Type B pancreatic cell (in vitro differentiated cells): ENCODE measurements at regions not wholly inside any gene's neighbourhood (a gene's known extent, or its start where the extent isn't known, plus 50 kb on each side); places are given as distances from the start of the nearest gene placed in this dataset.

Experiments used
- DNase-seq: peaks from one replicate; pipeline ENCODE4 v3.0.0; 2021; ENCODE audit warnings: mixed read lengths; ENCODE audit not compliant: unreplicated experiment; ENCODE audit errors: extremely low spot score
- H3K27ac Mint-ChIP-seq: 2 replicates; pipeline ENCODE4 v1.8.0; 2021; ENCODE audit warnings: mild to moderate bottlenecking, mixed read lengths
- H3K27me3 Mint-ChIP-seq: 2 replicates; pipeline ENCODE4 v1.8.0; 2021; ENCODE audit warnings: mixed read lengths
- H3K36me3 Mint-ChIP-seq: 2 replicates; pipeline ENCODE4 v1.8.0; 2021; ENCODE audit warnings: mixed read lengths
- H3K4me1 Mint-ChIP-seq: one replicate; pipeline ENCODE4 v1.8.0; 2021; ENCODE audit warnings: mixed read lengths; ENCODE audit not compliant: unreplicated experiment
- H3K4me3 Mint-ChIP-seq: 2 replicates; pipeline ENCODE4 v1.8.0; 2021; ENCODE audit warnings: mild to moderate bottlenecking, mixed read lengths
- H3K9me3 Mint-ChIP-seq: 2 replicates; pipeline ENCODE4 v1.8.0; 2021; ENCODE audit warnings: mixed read lengths
- TF ChIP-seq, protein P1 (sequence below): fragments of 200-600 bp; sonication (generic); conservative IDR thresholded peaks from 2 replicates; pipeline ENCODE4 v1.5.0; 2021; ENCODE audit warnings: antibody characterized with exemption, mild to moderate bottlenecking

DNA sequence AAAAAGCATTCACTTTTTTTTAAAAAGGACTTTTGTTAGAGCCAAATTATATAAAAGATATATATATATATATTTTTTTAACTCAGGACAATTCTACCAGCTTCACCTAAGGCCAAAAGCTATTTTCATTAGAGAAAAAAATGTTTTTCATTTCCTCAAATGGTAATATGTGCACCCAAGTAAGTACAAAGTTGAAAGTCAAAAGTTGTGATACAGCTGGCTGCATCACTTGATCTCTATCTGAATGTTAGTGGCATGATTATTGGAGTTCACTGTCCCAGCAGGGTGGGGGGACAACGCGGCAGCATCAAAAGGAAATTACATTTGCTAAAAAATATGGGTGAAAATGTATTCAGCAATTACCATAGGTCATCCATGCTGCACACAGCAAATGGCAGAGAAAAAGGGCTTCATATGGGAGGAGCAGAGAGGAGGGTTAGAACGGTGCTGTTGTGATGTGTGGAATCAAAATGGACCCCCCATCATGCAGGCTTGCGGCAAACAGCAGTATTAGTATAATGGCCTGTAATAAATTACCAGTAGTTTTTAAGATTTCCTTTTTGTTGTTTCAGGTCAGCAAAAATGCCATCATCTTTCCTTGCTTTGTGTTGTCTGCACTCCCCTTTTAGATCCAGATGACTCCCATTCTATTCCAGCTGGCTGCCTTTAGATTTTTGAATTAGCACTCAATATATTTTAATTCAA is 253.7 kb downstream of the MAT2B start:
- DNase-seq = no peak
- H3K36me3 Mint-ChIP-seq = no peaks in the 10 kb centered on the region
- no peak overlapping the region for H3K27ac Mint-ChIP-seq
- no peaks in the 10 kb centered on the region for H3K9me3 Mint-ChIP-seq
- H3K4me1 Mint-ChIP-seq = no peaks in the 10 kb centered on the region
- TF ChIP-seq, protein P1, sequence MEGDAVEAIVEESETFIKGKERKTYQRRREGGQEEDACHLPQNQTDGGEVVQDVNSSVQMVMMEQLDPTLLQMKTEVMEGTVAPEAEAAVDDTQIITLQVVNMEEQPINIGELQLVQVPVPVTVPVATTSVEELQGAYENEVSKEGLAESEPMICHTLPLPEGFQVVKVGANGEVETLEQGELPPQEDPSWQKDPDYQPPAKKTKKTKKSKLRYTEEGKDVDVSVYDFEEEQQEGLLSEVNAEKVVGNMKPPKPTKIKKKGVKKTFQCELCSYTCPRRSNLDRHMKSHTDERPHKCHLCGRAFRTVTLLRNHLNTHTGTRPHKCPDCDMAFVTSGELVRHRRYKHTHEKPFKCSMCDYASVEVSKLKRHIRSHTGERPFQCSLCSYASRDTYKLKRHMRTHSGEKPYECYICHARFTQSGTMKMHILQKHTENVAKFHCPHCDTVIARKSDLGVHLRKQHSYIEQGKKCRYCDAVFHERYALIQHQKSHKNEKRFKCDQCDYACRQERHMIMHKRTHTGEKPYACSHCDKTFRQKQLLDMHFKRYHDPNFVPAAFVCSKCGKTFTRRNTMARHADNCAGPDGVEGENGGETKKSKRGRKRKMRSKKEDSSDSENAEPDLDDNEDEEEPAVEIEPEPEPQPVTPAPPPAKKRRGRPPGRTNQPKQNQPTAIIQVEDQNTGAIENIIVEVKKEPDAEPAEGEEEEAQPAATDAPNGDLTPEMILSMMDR = no peak
- no peaks in the 10 kb centered on the region for H3K27me3 Mint-ChIP-seq
- H3K4me3 Mint-ChIP-seq = no peak overlapping the region

DNA sequence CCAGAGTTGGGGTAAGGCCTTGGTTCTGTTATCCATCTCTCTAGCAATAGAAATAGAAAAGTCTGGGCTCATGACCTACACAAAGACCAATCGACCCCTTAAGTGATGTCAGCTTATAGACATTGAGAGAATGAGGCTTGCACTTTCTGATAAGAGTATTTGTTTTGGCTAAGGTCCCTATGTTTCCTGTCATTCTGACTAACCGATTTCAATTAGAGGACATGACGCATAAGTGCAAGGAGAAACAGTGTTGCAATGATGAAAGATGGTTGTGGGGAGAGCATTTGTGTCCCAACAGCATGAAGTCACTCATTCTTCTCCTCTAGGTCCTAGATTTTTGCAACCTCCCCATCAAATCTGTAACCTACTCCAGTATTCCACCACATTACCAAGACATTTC is 255.1 kb downstream of the MAT2B start:
- Mint-ChIP-seq H3K4me3 (no peak overlapping the region), H3K9me3 (no peaks in the 10 kb centered on the region), H3K27me3 (no peaks in the 10 kb centered on the region), H3K4me1 (no peaks in the 10 kb centered on the region), H3K27ac (no peak overlapping the region), H3K36me3 (no peaks in the 10 kb centered on the region)
- TF ChIP-seq, protein P1 = no peak
- no peak for DNase-seq

DNA sequence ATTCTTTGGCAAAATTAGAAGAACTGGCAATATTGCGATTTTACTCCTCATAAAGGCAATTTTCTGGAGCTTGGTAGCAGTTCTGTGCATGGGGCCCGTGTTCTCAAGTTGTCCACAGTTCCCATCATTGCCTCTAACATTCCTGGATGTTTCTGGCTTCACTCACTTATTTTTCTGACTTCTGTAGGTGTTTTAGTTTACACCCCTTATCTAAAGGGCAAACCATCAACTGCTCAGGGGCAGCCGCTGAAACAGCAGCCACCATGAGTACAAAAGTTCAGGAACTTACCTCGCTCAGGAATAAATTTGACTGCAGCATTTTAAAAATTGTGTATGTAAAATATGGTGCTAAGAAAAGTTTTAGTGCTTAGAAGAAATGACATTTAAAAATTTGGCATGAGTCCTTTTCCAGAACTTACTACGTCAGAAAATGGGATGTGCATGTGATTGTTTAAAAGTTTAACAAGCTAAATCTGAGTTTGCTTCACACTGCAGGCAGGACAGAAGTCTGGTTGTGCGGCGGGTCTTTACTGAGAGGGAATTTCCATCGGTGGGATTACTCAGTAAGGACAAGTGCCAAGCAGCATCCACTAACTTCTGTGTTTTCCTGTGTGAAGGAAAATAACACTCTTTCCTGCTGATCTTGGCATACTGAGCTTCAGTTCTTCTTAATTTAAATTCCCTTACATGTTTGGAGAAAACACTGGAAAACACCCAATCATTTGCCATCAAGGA is 261.7 kb downstream of the MAT2B start:
- TF ChIP-seq, protein P1 = no peak
- Mint-ChIP-seq H3K36me3 (no peaks in the 10 kb centered on the region), H3K4me1 (peaks cover 3% of the 10 kb centered on the region), H3K9me3 (no peaks in the 10 kb centered on the region), H3K27me3 (peaks cover 6% of the 10 kb centered on the region), H3K4me3 (no peak overlapping the region), H3K27ac (no peak overlapping the region)
- DNase-seq = no peak

DNA sequence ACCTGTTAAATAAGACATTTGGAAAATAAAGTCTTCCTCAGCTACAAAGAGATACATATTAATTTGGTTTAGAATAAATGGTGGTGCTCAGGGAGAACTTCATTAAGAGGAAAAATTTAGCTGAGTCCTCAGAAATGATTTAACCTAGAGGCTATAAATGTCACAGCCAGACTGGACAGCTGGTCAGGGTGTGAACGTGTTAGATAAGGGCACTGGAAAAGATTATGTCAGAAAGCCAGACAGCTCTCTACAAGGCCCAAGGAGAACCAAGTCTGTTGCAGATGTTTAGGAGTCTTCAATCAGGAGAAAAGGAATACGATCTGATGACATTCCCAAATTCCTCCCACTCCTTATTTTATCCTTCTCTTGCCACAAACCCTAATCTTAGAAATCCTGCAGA is 265.2 kb downstream of the MAT2B start:
- H3K27me3 Mint-ChIP-seq = peaks cover 7% of the 10 kb centered on the region
- peaks cover 5% of the 10 kb centered on the region for H3K4me1 Mint-ChIP-seq
- H3K9me3 Mint-ChIP-seq = no peaks in the 10 kb centered on the region
- TF ChIP-seq, protein P1 = no peak
- no peaks in the 10 kb centered on the region for H3K36me3 Mint-ChIP-seq
- DNase-seq = no peak
- no peak overlapping the region for H3K27ac Mint-ChIP-seq
- no peak overlapping the region for H3K4me3 Mint-ChIP-seq

DNA sequence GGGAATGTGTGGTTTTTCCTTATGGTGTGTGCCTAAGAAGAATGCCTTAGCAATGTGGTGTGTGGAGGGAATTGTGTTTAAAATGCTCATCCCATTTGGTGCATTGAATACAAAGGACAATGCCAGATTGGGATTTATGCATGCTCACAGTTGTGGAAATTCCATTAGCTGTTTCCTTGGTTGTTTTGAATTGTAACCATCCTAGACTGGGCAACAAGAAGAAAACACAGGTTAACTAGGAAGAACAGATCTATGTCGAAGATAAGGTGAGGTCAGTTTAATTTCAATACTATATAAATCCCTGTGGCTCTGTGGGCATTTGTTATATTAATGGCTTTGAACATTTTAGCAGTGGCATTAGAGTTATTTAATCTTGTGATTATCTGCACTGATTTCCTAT is 266.8 kb downstream of the MAT2B start:
- H3K27ac Mint-ChIP-seq = no peak overlapping the region
- TF ChIP-seq, protein P1 = no peak
- no peaks in the 10 kb centered on the region for H3K9me3 Mint-ChIP-seq
- H3K4me3 Mint-ChIP-seq = no peak overlapping the region
- H3K4me1 Mint-ChIP-seq = peaks cover 5% of the 10 kb centered on the region
- H3K27me3 Mint-ChIP-seq = peaks cover 7% of the 10 kb centered on the region
- no peaks in the 10 kb centered on the region for H3K36me3 Mint-ChIP-seq
- DNase-seq = no peak
